Upper lobe of left lung (tissue), 4 donors: ENCODE measurements at regions not wholly inside any gene's neighbourhood (a gene's known extent, or its start where the extent isn't known, plus 50 kb on each side); places are given as distances from the start of the nearest gene placed in this dataset.

Experiments used
- POLR2A ChIP-seq, 4 donors: fragments of 450-650 bp; IDR thresholded peaks; one replicate each; pipeline ENCODE4 v1.5.1; 2016 to 2017; ENCODE audit warnings: antibody characterized with exemption in 4 of 4, mild to moderate bottlenecking in 2 of 4
- POLR2AphosphoS5 ChIP-seq, 2 donors: sonication (generic); formaldehyde crosslinking; IDR thresholded peaks; one replicate each; pipeline ENCODE4 v1.5.1; 2017; ENCODE audit warnings: antibody characterized with exemption in 2 of 2
- TF ChIP-seq, protein P1 (sequence below), 6 experiments: fragments of 450-650 bp in 4 of 6; fragments of 200-600 bp in 2 of 6; sonication (generic) in 2 of 6; IDR thresholded peaks; one replicate each; pipeline ENCODE4 v1.5.1; 2016 to 2019; ENCODE audit warnings: antibody characterized with exemption in 6 of 6

GRCh38 chr4:74873545-74874301, 59.2 kb upstream of the PARM1 start:
- TF ChIP-seq, protein P1, sequence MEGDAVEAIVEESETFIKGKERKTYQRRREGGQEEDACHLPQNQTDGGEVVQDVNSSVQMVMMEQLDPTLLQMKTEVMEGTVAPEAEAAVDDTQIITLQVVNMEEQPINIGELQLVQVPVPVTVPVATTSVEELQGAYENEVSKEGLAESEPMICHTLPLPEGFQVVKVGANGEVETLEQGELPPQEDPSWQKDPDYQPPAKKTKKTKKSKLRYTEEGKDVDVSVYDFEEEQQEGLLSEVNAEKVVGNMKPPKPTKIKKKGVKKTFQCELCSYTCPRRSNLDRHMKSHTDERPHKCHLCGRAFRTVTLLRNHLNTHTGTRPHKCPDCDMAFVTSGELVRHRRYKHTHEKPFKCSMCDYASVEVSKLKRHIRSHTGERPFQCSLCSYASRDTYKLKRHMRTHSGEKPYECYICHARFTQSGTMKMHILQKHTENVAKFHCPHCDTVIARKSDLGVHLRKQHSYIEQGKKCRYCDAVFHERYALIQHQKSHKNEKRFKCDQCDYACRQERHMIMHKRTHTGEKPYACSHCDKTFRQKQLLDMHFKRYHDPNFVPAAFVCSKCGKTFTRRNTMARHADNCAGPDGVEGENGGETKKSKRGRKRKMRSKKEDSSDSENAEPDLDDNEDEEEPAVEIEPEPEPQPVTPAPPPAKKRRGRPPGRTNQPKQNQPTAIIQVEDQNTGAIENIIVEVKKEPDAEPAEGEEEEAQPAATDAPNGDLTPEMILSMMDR (IDR thresholded peaks at IDR 0.05): no peak
- TF ChIP-seq POLR2AphosphoS5 (IDR thresholded peaks at IDR 0.05): no peak
- no peak for TF ChIP-seq POLR2A (IDR thresholded peaks at IDR 0.05)
